ENCODE measurements at regions not wholly inside any gene's neighbourhood (a gene's known extent, or its start where the extent isn't known, plus 50 kb on each side); places are given as distances from the start of the nearest gene placed in this dataset.

GRCh38 chr18:53817976-53818950 is 406.2 kb downstream of the MBD2 start:
- no peak for DNase-seq

DNA sequence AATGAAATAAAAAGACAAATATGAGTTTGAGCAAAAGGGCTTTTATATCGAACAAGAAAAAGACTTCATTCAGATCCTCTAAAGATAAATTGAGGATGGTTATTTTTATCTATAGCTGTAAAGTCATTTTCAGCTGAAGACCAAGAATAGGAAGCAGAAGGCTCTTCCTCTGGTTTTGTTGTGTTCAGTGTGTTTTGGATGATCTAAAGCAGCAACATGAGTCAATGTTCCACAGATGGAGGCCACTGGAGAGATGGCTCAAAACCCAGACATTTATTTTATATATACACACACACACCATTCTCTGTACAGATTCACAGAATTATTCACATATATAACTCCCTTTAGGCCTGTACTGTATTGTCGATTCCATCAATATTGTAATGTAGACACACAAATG is 424.3 kb downstream of the MBD2 start:
- DNase-seq: no peak

DNA sequence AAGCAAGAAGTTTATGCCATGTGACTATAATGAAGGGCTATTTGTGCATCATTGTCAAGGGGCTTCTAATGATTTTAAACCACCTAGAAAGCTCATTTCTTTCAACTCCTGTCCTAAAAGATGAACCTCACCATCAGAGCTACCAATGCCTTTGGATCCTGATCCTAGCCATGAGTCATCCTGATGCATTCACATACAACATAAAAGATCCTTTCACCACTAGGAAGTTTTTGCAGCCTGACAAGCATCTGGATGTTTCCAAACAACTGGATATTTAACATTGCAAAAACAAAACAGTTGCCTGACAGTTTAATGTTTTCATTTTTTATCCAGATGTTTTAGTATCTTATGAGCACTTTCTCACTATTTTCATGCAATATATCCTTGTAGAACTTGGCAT is 425.3 kb downstream of the MBD2 start:
- no peak for DNase-seq

DNA sequence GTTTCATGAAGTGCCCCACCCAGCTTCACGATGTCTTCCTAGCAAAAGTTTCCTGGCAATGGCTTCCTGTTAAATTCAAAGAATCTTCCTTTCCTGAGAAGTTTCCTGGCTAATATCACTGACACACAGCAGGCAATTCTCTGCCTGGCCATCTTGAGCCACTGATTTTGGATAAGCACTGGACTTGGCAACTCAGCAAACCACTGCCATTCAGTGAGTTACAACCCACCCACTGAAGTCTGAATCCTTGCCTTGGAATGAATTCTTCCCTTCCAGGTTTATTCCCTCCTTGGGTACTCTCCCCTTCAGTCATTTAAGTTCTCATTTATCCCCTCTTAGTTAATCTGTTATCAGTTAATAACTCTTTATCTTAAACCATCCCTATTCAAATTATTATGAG is 426.0 kb downstream of the MBD2 start:
- DNase-seq: no peak

GRCh38 chr18:53797998-53798495 is 426.4 kb downstream of the MBD2 start:
- DNase-seq: no peak

GRCh38 chr18:53796040-53796729 is 428.3 kb downstream of the MBD2 start:
- no peak for DNase-seq

- DNase-seq: no peak
These were observed 428.9 kb downstream of the MBD2 start for GRCh38 chr18:53795610-53796009.

- no peak for DNase-seq
These were observed 429.4 kb downstream of the MBD2 start for GRCh38 chr18:53795061-53795460.

DNA sequence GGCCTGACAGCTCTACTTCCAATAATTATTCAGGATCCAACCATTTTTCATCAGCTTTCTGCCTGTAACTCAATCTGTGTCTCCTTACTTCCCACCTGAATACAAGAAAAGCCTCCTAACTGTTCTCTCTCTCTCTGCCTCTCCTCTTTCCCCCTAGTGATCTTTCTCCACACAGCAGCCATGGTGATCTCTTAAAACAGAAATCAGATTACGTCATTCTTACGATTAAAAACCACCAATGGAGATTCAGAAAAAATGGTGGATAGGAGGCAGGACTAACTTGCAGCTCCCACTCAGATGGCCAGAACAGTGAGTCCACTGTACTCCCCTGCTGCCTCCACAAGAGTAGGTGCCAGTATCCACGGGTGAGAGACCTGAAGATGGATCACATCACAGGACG is 431.7 kb downstream of the MBD2 start:
- DNase-seq: no peak

GRCh38 chr18:53790786-53791185 is 433.7 kb downstream of the MBD2 start:
- DNase-seq: no peak

DNA sequence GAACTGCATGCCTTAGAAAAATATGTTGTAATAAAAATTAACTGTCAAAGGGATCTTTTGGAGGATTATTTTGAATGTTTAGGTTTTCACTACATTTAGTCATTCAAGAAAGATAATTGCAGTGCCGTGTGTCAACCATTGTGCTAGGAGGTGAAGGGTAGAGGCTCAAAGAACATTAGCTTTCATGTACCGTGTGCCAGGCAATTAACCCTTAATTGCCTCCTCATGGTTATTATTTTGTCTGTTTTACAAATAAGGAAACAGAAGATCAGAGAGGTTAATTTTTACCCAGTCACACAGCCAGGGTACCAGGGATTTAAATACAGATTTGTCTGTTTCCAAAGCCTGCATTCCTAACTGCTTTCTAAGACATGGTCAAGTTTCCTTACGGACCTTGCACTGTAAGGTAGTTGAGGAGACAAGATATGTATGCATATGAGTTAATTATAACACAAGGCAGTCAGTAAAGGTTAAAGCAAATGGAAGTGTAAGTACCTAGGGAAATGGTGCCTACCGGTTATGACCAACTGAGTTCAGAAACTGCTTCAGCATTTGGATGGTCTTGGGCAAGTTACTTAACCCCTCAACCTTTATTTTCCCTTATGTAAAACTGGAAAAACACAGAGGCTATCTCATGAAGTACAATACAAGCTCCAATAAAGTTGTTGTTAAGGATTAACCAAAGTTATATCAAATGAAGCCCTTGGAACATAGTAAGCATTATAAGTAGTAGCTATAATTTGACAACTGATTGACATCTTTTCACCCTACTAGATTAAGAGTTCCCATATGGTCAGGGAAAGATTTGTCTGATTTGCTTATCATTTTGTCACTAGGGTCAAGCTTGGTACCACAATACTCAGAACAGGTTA is 434.9 kb downstream of the MBD2 start:
- DNase-seq: no peak

DNA sequence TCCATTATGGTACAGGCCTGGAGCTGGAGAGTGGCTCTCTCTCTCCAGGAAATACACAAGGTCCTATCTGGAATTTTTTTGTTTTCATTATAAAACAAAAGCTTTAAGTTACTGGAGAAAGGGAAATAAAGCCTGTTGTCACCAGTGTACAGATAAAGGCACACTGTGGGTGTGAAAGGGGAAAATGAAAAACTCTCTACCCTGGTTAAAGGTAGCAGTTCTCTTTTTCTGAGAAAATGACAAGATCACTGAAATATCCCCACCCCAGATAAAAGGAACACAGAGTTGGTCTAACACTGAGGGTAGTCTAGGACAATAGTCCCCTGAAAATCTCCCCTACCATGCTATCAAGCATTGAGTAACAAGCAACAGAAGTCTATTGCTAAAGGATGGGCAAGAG is 438.7 kb downstream of the MBD2 start:
- DNase-seq: no peak

DNA sequence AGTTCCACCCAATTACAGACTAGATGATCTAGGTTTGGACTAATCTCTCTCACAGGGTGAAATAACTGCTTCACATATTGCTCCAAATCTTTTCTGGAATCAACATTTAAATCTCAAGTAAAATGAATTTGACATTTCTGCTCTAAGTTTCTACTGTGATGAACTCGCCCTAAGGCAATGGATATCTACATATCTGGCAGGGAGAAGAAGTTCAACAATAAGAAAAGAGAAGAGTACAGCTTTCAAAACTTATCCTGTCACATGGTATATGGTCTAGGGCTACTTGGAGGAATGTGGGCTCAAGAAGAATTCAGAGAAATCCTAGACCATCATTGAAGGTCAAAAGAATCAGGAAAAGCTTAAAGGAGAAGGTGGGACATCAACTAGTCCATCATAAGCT is 440.2 kb downstream of the MBD2 start:
- DNase-seq: no peak

DNA sequence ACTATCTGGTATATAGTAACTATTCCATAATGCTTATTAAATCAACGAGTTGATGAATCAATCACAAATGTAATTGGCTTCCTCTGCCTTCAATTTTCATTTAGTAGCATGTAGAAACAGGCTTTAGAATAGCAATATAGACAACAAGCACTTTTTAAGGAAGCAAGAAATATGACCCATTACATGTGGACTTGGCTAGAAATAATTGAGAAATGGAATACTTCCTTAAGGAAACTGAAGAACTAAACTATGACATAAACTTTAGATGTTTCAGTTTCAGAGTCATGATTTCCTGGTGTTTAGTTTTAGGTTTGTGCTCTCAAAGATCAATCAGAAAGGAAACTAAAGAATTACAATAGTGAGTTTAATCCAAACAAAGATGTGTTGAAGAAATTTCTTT is 443.8 kb downstream of the MBD2 start:
- DNase-seq: no peak

GRCh38 chr18:53772293-53772692 is 452.2 kb downstream of the MBD2 start:
- no peak for DNase-seq

DNA sequence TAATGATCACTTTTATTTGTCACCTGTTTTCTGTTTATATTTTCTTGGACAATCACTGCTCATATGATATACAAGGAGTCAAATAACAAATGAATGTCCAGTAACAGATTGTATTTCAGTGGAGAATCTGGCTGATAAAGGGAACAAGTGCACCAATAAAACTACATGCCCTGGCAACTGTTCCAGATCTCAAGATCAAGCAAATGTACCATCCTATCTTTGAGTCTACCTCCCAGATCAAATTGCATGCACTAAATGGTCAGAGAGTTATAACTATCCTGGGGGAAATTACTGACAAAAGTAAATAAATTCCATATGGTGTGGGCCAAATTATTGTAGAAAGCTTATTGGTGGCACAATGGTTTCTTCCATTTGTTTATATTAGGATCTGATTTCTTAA is 452.8 kb downstream of the MBD2 start:
- DNase-seq: no peak

DNA sequence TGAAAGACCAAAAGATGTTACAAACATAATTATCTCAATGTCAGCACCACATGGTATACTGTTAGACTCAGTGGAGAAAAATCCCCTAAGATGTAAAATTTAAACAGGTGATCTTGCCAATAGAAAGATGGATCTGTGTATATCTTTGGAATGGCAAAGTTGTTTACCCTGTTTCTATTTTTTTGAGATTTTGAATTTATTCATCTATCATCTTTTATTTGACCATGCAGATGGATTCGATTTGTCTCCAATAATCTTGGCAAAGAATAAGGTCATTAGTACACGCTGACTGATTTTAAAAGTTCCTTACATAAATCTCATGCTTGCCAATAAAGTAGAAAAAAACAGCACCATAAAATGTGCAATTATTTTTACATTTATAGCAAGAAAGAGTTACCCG is 459.3 kb downstream of the MBD2 start:
- no peak for DNase-seq

- no peak for DNase-seq
These were observed 460.4 kb downstream of the MBD2 start for GRCh38 chr18:53764086-53764485.

DNA sequence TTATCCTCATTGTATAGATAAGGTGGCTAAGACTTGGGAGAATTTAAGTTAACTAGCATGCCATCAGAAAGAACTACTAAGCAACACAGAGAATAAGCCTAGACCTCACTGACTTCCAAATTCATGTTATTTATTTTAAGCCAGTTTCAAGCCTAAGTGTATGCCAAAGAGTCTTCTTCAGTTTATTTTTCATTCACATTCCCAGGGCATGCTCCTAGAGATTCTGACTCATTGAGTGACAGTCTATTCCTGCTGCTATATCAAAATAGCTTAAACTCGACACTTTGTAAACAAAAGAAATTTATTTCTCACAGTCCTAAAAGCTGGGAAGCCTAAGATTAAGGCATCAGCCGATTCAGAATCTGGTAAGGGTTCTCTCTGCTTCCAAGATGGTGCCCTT is 467.1 kb downstream of the MBD2 start:
- DNase-seq: no peak

DNA sequence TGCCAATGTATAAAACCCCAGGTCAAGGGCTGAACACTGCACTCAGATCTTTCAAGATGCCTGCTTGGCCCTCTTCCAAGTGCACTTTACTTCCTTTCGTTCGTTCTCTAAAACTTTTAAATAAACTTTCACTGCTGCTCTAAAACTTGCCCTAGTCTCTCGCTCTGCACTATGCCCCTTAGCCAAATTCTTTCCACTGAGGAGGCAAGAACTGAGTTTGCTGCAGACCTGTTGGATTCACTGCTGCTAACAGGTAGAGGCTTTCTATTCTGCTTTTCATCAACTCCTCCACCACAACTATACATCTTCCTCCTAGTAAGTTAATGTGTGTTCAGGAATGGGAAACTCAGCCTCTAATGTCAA is 467.9 kb downstream of the MBD2 start:
- no peak for DNase-seq

DNA sequence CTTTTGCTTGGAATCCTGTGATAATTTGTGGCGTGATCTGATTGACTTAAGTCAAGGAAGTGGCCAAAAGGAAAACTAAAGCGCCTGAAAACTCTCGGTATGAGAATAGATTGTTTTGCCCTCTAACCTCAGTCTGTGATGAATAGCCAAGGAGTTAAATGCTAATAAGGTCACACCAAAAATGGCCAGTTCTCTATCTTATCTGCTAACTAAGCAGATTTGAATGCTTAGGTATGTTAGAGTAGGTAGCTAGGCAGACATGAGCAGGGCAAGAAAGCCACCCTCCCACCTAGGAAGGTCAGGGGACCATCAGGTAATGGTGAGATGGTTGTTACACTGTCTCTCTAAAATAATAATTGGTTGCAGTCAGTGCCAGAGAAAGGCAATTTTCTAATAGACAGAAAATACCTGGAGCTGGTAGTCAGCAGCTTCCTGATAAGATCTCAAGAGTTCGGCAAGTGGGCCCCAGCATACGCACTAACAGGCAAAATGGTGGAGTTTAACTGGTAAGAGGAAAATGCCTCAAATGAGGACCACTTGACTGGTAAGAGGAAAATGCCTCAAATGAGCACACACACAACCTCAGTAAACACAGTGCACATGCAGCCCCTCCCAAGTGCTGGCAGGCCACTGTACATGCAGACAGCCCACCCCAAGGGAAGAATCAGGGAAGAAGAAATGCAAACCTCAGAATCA is 468.4 kb downstream of the MBD2 start:
- DNase-seq: no peak

GRCh38 chr18:53754154-53754553 is 470.3 kb downstream of the MBD2 start:
- no peak for DNase-seq

All from tongue (tissue), 1 donor.